NCI-H446 (cell line): ENCODE measurements at regions not wholly inside any gene's neighbourhood (a gene's known extent, or its start where the extent isn't known, plus 50 kb on each side); places are given as distances from the start of the nearest gene placed in this dataset.
A peak's percentile ranks its signal among the peaks of the same experiment; 100 is the strongest.
"Not testable (repeated sequence)": the region's sequence is repeated elsewhere in the genome, so short reads cannot be mapped to it uniquely, and the experiment has no call there.

Source experiments
- DNase-seq, 2 experiments: peaks; one replicate each; lab custom pipeline; 2025; lab: John Stamatoyannopoulos, UW

DNA sequence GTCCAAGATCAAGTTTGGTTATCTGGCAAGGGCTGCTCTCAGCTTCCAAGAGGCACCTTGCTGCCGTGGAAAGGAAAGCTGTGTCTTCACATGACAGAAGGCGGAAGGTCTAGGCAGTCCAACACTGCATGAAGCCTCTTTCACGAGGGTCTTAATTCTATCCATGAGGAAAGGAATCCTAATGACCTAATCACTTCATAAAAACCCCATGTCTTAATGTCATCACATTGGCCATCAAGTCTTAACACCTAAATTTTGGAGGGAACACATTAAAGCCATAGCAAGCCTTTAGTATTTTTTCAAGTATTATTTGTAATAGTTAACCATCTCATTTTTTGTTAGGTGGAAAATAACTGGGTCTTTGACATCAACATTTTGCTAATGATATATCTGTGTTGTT, 858.3 kb downstream of the FLRT2 start:
- no peak for DNase-seq

DNA sequence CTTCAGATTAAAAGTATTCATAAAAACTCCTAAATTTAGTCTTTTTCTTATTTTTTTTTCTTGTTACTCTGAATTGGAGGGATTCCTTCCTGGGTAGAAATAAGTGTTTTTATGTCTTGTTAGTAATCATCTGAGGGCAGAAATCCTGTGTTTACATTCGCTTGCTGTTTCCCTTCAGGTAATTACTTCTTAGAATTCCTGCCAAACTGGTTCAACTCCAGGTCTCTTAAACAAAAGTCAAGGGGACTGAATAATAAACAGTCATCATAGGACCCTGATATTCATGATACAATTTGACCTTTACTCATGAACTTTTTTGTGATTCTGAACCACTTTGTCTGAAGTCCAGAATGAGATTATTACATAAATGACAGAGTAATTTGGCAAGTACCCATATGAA, 843.9 kb downstream of the FLRT2 start:
- no peak for DNase-seq

DNA sequence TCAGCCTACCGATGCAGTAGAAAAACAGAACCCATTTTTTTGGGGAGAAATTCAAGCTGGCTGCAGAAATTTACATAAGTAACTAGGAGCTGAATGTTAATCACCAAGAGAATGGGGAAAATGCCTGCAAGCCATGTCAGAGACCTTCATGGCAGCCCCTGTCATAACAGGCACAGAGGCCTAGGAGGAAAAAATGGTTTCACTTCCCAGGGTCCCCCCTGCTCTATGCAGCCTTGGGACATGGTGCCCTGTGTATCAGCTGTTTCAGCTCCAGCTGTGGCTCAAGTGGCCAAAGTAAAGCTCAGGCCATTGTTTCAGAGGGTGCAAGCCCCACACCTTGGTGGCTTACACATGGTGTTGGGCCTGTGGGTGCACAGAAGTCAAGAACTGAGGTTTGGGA, 842.5 kb downstream of the FLRT2 start:
- no peak for DNase-seq

DNA sequence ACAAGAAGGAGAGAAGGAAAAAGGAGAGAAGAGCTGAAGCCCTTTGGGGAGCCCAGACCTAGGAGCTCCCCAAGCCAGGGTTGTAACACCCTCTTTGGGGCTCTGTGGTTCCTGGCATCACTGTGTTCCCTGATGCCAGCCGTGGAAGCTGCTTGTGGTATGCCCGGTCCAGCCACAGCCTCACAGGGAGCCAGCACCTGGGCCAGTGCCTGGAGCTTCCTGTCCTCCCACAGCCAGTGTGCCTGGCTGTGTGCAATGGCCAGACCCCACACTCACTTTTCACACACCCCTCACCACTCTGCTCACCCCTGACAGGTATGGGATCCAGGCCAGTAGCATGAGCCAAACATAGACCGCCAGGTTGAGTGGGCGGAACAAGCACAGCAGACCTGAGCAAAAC, 834.7 kb downstream of the FLRT2 start:
- no peak for DNase-seq

DNA sequence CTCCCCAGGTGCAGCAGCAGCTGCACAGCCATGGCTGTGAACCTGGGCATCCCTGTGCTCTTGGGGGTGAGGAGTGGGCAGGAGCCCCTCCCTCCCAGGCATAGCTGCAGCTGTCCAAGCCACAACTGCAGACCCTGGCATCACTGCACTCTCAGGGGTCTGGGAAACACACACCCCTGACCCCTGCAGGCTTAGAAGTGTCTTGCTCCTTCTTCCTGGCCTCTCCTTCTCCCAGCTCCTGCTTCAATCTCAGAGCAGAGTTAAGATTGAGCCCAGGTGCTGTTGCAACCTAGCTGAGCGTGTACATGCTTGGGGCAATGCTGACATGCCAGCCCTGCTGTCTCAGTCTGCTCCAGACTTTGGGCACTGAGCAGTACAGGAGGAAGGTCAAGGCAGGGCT, 833.6 kb downstream of the FLRT2 start:
- DNase-seq, result no peak

DNA sequence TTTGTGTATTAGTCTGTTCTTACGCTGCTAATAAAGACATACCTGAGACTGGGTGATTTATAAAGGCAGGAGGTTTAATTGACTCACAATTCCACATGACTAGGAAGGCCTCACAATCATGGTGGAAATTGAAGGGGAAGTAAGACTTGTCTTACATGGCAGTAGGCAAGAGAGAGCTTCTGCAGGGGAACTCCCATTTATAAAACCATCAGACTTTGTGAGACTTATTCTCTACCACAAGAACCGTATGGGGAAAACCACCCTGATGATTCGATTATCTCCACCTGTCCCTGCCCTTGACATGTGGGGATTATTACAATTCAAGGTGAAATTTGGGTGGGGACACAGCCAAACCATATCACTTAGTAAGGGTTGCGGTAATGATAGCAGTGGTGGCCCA, 833.1 kb downstream of the FLRT2 start:
- DNase-seq, result no peak

DNA sequence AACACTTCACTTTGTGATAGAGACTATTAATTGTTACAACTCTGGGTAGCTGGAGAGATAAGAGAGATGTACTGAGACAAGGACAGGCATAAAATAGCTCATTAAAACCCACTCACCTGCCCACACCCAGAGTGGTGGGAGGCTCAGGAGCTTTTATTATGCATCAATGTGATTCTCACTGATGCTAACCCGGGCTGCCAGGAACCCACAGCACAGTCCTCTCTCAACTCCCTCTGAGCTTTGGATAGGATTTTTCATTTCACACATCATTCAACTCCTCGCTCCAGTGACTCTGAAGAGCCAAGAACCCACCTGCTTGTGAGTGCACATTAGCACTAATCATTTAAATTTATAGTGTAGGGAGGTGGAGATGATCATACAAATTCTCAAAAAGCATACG, 827.9 kb downstream of the FLRT2 start:
- no peak for DNase-seq

DNA sequence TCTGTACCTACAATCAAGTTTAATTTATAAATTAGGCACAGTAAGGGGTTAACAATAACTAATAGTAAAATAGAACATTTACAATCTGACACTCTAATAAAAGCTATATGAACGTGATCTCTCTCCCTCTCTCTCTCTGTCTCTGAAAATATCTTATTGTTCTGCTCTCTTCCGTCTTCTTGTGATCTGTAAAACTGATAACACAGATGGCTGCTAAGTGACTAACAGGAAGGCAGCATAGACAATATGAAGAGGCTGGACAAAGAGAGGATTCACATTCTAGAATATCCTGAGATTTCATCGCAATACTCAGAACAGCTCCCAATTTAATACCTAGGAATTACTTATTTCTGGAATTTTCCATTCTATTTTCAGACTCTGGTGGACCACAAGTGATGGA, 827.2 kb downstream of the FLRT2 start:
- DNase-seq, result no peak

DNA sequence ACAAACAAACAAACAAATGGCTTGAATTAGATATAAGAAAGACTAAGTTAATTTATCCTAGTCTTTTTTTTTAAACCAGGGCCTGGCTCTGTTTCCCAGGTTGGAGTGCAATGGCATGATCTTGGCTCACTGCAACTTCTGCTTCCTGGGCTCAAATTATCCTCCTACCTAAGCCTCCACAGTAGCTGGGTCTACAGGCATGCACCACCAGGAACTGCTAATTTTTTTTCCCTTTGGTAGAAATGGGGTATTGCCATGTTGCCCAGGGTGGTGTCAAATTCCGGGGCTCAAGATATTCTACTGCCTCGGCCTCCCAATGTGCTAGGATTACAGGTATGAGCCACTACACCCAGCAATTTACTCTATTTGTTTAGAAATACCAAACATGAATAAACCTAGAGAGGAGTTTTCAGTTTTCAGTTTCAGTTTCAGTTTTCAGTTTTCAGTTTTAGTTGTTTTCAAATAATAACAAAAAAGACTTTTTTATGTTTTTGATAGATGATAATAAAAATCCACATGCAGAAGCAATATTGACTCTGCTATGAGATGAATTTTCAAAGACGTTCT, 817.0 kb downstream of the FLRT2 start:
- DNase-seq, result no peak

DNA sequence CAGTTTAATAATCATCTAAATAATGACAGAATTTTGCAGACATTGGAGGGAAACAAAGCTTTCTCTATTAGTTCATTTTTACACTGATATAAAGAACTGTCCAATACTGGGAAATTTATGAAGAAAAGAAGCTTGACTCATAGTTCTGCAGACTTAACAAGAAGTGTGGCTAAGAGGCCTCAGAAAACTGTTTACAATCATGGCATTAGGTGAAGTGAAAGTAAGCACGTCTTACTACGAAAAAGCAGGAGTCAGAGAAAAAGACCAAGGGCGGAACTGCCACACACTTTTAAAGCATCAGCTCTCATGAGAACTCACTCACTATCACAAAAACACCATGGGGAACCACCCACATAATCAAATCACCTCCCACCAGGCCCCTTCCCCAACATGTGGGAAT, 804.4 kb downstream of the FLRT2 start:
- DNase-seq, result no peak

DNA sequence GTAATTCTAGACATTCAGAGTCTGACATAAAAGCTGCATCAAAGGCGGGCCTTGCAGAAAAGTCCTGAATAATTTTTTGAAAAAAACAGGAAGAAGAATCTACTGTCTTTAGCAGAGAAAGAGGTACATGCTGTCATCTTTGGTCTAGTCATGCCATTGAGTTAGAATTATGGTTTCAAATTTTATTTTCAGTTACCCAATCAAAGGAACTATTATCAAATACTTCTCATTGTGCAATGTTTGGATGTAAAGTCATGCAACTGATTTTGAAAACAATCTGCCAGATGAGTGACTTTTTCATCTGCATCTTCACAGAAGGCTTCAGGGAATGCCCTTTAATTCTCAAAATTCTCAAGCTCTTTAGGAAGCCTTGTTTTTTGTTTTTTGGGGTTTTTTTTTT, 803.5 kb downstream of the FLRT2 start:
- no peak for DNase-seq

DNA sequence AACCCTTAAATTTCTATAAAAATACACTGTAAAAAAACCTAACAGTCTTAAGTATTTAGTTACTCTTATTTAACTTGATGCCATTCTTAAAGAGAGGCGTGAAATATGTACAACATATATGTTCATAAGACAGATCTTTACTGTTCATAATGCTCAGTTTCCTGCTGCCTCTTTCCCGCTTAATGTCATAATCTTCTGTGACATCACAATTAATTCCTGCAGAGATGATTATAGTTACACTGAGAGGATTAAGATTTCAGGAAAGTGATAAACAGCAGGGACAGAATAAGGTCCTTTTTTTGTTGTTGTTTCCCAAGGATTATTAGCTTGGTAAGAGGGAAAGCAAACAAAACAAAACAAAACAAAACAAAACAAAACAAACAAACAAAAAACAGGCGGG, 801.4 kb downstream of the FLRT2 start:
- DNase-seq, result no peak

DNA sequence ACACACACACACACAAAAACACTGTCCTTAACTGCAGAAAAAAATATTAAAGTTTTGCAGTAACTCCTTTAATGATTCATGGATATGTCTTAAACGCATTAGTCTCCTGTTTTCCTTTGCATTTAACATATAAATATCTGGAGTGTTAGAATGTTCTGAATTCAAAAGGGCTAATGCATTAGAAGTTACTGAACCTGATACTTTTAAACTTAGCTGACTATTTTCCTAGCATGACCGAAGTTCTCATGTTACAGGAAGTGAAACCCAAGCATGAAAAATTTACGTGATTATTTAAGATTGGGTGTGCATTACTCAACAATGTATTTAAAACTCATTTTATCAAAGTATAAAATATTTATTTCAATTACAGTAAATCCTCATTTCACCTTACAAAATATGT, 791.2 kb downstream of the FLRT2 start:
- no peak for DNase-seq

DNA sequence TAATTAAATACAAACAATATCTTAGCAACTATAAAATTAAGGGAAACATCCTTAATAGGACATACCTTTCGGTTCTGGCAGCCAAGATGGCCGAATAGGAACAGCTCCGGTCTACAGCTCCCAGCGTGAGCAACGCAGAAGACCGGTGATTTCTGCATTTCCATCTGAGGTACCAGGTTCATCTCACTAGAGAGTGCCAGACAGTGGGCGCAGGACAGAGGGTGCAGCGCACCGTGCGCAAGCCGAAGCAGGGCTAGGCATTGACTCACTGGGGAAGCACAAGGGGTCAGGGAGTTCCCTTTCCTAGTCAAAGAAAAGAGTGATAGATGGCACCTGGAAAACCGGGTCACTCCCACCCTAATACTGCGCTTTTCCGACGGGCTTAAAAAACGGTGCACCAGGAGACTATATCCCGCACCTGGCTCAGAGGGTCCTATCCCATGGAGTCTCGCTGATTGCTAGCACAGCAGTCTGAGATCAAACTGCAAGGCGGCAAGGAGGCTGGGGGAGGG, 782.3 kb downstream of the FLRT2 start:
- not testable (repeated sequence) for DNase-seq

DNA sequence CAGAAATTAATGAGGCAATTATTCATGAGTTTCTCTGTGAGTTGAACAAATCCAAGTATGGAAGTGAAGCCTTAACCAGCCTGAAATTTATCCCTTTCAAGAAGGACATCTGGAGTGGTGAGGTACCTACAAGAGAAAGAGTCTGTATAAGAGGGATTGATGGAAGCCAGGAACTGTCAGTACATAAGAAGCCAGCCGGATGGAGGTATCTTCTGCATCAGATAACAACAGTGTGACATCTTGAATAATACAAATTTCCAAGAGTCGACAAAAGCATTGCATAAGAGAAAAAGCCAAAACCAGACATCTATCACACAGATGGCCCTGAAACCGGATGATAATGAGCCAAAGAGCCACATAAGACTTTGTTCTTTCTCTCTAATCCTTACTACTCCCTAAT, 781.2 kb downstream of the FLRT2 start:
- no peak for DNase-seq

DNA sequence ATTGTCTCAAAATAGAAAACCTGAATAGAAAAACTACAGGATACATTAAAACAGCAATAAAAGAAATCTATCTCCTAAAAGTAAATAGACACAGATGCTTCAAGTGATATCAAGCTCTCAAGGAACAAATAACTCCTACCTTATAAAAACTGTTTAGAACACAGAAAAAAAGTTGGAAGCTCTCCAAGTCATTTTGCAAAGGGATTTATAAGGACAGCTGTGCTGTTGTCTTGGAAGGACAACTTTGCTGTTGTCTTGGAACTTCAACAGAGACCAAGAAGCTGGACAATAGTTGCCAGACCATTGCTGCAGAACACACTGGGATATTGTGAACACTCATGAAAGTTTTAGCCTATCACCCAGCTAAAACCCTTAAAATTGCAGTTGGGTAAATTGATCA, 780.7 kb downstream of the FLRT2 start:
- no peak for DNase-seq

DNA sequence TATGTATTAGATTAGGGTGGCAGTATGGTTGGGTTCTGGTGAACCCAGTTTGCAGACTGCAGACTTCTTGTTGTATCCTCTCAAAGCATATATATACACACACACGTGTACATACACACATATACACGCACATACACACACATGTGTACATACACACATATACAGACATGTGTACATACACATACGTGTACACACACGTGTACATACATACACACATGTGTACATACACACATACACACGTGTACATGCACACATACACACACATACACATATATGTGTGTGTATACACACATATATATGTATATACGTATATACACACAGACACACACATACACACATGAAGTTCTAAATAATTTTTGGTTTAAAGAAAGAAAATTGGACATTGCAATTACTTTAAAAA, 780.2 kb downstream of the FLRT2 start:
- DNase-seq, result no peak

DNA sequence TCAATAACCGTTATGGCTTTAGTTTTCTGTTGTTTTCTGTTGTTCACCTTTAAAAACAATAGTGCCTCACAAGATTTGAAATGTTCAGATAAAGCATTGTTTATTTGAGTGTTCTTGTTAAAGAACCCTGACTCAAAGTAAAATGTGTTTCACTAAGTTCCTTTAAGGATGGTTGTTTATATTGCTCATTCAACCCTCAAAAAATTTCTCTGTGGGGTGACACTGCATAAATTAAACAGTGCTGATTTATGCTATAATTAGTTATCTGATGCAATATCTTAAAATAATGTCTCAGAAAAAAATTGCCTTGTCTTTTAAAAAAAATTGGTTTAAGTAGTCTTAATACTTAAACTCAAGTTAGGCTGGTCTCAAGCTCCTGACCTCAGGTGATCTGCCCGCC, 775.1 kb downstream of the FLRT2 start:
- no peak for DNase-seq

DNA sequence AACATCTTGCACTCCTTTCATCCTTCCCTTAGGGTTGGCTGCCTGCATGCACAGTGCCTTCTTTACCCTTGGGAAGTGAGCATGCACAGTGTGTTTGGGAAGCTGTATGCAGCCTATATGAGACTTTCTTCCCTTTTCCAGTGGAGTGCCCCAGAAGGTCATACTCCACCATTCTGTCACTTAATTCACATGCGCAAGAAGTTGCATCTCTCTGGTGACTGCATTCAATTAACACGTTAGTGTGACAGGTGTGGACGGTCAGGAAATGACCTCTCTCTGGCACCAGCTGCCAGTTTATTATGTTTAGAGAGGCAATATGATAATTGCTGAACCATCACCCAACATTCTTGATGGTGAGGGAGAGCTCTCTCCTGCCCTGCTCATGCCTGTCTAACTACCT, 770.0 kb downstream of the FLRT2 start:
- DNase-seq, result no peak

DNA sequence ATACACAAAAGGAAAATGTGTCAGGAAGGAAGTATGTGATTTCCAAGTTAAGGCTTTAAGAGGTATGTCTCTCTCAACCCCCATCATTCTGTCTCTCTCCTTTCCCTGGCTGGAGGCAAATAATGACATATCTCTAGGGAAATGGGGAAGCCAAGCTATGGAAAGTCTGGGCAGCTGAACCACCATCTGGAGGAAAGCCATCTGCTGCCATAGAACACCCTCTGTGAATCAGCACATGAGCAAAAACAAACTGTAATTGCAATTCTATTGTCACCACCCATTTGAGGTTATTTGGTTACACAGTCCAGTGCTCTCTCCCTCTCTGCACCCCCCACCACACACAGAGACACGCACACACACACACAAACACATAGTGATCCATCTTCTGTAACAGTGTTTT, 766.2 kb downstream of the FLRT2 start:
- DNase-seq, result peak; percentile 78 to 91

DNA sequence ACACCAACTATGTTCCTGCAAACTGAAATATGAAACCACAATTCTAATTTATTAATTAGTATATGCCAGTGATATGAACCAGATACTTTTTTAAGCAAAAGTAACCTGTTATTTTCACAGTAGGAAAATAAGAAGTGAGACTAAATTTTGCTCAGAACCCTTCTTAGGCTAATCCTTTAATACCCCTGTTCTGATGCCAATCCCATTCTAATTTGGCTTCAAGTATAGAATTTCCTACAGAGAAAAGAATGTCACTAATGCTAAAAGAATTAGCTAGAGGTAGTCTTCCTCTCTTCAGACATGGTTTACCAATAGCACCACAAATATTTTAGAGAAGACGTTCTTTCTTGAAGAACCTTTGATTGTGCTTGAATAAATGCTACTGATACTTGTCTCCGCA, 758.4 kb downstream of the FLRT2 start:
- DNase-seq, result no peak

DNA sequence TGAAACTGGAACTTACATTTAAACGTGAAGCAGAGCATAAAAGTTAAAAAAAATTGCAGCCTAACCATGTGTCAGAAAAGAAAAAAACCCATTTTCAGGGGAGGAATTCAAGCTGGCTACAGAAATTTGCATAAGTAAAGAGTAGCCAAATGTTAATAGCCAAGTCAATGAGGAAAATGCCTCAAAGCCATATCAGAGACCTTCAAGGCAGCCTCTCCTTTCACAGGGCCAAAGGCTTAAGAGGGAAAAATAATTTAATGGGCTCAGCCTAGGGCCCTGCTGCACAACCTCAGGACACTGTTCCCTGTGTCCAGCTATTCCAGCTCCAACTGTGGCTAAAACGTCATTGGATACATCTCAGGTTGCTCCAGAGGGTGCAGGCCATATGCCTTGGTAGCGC, 749.5 kb downstream of the FLRT2 start:
- DNase-seq, result no peak

DNA sequence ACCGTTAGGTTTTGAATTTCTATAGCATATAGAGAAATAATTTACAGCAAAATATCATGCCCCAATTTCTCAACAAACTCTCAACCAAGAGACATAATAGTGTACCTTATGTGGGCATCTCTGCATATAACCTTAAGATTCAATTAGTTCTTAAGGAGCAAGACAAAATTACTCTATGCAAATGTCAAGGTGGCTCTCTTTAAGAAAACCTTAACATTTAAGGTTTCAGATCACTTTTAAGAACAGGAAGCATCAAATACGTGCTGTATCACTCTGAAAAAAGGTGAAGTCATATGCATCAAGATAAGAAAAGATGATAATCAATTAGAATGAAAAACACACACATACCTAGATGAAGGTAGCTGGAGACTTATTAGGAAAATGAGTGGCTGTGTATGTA, 728.0 kb downstream of the FLRT2 start:
- DNase-seq, result no peak

DNA sequence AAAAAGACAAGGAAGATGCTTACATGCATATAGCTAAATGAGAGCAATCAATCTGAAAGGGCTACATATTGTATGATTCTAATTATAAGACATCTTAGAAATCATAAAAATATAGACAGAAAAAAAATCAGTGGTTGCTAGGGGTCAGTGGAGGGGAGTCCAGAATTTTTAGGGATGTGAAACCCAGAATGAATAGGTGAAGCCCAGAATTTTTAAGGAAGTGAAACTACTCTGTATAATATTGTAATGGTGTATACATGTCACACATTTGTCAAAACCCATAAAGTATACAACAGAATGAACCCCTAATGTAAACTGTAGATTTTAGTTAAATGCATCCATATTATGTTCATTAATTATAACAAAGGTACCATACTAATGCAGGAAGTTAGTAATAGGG, 713.2 kb downstream of the FLRT2 start:
- no peak for DNase-seq

DNA sequence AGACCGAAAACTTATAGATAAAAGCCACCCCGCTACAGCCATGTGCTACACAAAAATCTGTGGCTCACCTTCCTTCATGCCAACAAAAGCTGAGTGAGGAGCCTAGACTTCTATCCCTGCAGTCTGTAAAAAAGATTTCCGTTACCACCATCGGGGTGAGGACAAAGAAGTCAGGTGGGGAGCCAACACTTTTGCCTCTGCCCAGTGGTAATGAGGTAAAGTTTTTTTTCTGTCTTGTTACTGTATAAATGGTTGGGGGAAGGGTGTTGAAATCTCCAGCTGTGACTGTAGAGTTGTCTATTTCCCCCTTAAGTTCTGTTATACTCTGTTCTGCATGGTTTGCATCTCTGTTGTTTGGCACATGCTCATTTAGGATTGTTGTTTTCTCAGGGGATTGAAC, 707.8 kb downstream of the FLRT2 start:
- DNase-seq, result no peak
